HG02885 (cell line): ENCODE measurements at regions not wholly inside any gene's neighbourhood (a gene's known extent, or its start where the extent isn't known, plus 50 kb on each side); places are given as distances from the start of the nearest gene placed in this dataset.
"Not testable (repeated sequence)": the region's sequence is repeated elsewhere in the genome, so short reads cannot be mapped to it uniquely, and the experiment has no call there.

Experiments used
- ATAC-seq: cut with Tn5 transposase; IDR thresholded peaks from one replicate; pipeline ENCODE4 v1.9.1; 2021; ENCODE audit warnings: mild to moderate bottlenecking; ENCODE audit not compliant: unreplicated experiment, poor library complexity

GRCh38 chr7:149930374-149931068, 56.8 kb downstream of the ATP6V0E2 start:
- ATAC-seq: not testable (repeated sequence)

- not testable (repeated sequence) for ATAC-seq
Observed at GRCh38 chr7:149933776-149934175, 60.0 kb downstream of the ATP6V0E2 start.

GRCh38 chr7:149947346-149947745, 73.6 kb downstream of the ATP6V0E2 start:
- not testable (repeated sequence) for ATAC-seq

- ATAC-seq: not testable (repeated sequence)
Observed at GRCh38 chr7:149948444-149948843, 74.7 kb downstream of the ATP6V0E2 start.

GRCh38 chr7:149949863-149950577, 76.3 kb downstream of the ATP6V0E2 start:
- not testable (repeated sequence) for ATAC-seq

GRCh38 chr7:149950578-149950924, 76.8 kb downstream of the ATP6V0E2 start:
- not testable (repeated sequence) for ATAC-seq

GRCh38 chr7:149951579-149951978, 77.8 kb downstream of the ATP6V0E2 start:
- ATAC-seq: not testable (repeated sequence)

GRCh38 chr7:149958880-149959279, 85.1 kb downstream of the ATP6V0E2 start:
- ATAC-seq: not testable (repeated sequence)

- ATAC-seq: not testable (repeated sequence)
Observed at GRCh38 chr7:149960863-149961262, 87.1 kb downstream of the ATP6V0E2 start.

- ATAC-seq: not testable (repeated sequence)
Observed at GRCh38 chr7:149961878-149962277, 88.1 kb downstream of the ATP6V0E2 start.

GRCh38 chr7:149962685-149963319, 89.0 kb downstream of the ATP6V0E2 start:
- not testable (repeated sequence) for ATAC-seq

- not testable (repeated sequence) for ATAC-seq
Observed at GRCh38 chr7:149963985-149964384, 90.2 kb downstream of the ATP6V0E2 start.

GRCh38 chr7:149966444-149966843, 92.7 kb downstream of the ATP6V0E2 start:
- ATAC-seq: not testable (repeated sequence)

GRCh38 chr7:149972977-149973376, 99.2 kb downstream of the ATP6V0E2 start:
- not testable (repeated sequence) for ATAC-seq

GRCh38 chr7:149973681-149974080, 99.9 kb downstream of the ATP6V0E2 start:
- not testable (repeated sequence) for ATAC-seq

GRCh38 chr7:149975608-149976007, 101.8 kb downstream of the ATP6V0E2 start:
- not testable (repeated sequence) for ATAC-seq

- not testable (repeated sequence) for ATAC-seq
Observed at GRCh38 chr7:149978537-149978936, 104.8 kb downstream of the ATP6V0E2 start.

GRCh38 chr7:149978944-149979343, 105.2 kb downstream of the ATP6V0E2 start:
- not testable (repeated sequence) for ATAC-seq

GRCh38 chr7:149982537-149983112, 108.9 kb downstream of the ATP6V0E2 start:
- not testable (repeated sequence) for ATAC-seq

- ATAC-seq: not testable (repeated sequence)
Observed at GRCh38 chr7:149986866-149987265, 113.1 kb downstream of the ATP6V0E2 start.
